BLaER1 treated with 17β-estradiol and CSF1 and Interleukin-3, amounts not matched to agents 10 nM and 100 nM (cell line): ENCODE measurements at regions not wholly inside any gene's neighbourhood (a gene's known extent, or its start where the extent isn't known, plus 50 kb on each side); places are given as distances from the start of the nearest gene placed in this dataset.
"Not testable (repeated sequence)": the region's sequence is repeated elsewhere in the genome, so short reads cannot be mapped to it uniquely, and the experiment has no call there.

Experiments
- H3K27ac ChIP-seq, 11 experiments: shearing (Covaris generic); formaldehyde crosslinking; 2 replicates each; pipeline ENCODE4 v1.8.1; 2022
- H3K27me3 ChIP-seq, 11 experiments: shearing (Covaris generic); formaldehyde crosslinking; 2 replicates each; pipeline ENCODE4 v1.8.1; 2022
- H3K36me3 ChIP-seq, 11 experiments: shearing (Covaris generic); formaldehyde crosslinking; 2 replicates each; pipeline ENCODE4 v1.8.1; 2022
- H3K4me1 ChIP-seq, 10 experiments: shearing (Covaris generic); formaldehyde crosslinking; 2 replicates each; pipeline ENCODE4 v1.8.1; 2022
- H3K4me2 ChIP-seq, 11 experiments: shearing (Covaris generic); formaldehyde crosslinking; 2 replicates each; pipeline ENCODE4 v1.8.1; 2022
- H3K4me3 ChIP-seq, 10 experiments: shearing (Covaris generic); formaldehyde crosslinking; 2 replicates each; pipeline ENCODE4 v1.8.1; 2022
- H3K9ac ChIP-seq, 11 experiments: shearing (Covaris generic); formaldehyde crosslinking; 2 replicates each; pipeline ENCODE4 v1.8.1; 2022
- H3K9me3 ChIP-seq, 11 experiments: shearing (Covaris generic); formaldehyde crosslinking; replicated peaks in 1 of 11; 2 replicates each; pipeline ENCODE4 v1.8.1; 2022
- H4K20me1 ChIP-seq, 11 experiments: shearing (Covaris generic); formaldehyde crosslinking; 2 replicates each; pipeline ENCODE4 v1.8.1; 2022
- Cebpa-rat ChIP-seq, 11 experiments: shearing (Covaris generic); IDR thresholded peaks; 2 replicates each; pipeline ENCODE4 v1.8.1; 2022

DNA sequence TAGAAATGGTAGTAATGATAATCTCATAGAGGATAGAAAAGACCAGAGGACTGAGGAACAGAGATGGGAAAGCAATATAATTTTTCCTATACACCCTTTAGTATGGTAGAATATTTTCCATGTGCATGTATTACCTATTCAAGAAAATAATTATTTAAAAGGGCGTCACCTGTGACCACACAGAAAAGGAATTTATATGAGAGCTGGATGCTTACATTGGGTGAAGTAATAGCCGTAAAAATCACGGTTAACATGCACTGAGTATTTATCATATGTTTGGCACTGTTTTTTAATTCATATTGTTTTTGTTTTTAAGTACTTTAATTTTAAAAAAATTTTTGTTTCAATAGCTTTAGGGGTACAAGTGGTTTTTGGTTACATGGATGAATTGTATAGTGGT, 195.1 kb downstream of the IPMK start:
- TF ChIP-seq Cebpa-rat (IDR thresholded peaks at IDR 0.05) = no peak
- no peak overlapping the region for H3K4me2 ChIP-seq
- H4K20me1 ChIP-seq = no peaks in the 10 kb centered on the region
- H3K27ac ChIP-seq = no peak overlapping the region
- no peaks in the 10 kb centered on the region for H3K27me3 ChIP-seq
- H3K4me3 ChIP-seq = no peak overlapping the region
- H3K9me3 ChIP-seq = no peaks in the 10 kb centered on the region
- H3K9ac ChIP-seq = no peak overlapping the region
- H3K4me1 ChIP-seq = 0 out of 20 replicates have a peak, but pooled peaks cover 0 to 6% (median 0%) of the 10 kb centered on the region in 10 experiments
- H3K36me3 ChIP-seq = no peaks in the 10 kb centered on the region

- no peaks in the 10 kb centered on the region for H3K36me3 ChIP-seq
- no peak overlapping the region for H3K4me3 ChIP-seq
- H3K4me2 ChIP-seq = no peak overlapping the region
- H4K20me1 ChIP-seq = no peaks in the 10 kb centered on the region
- 0 out of 20 replicates have a peak, but pooled peaks cover 0 to 6% (median 0%) of the 10 kb centered on the region in 10 experiments for H3K4me1 ChIP-seq
- H3K27me3 ChIP-seq = no peaks in the 10 kb centered on the region
- H3K27ac ChIP-seq = no peak overlapping the region
- H3K9ac ChIP-seq = no peak overlapping the region
- TF ChIP-seq Cebpa-rat (IDR thresholded peaks at IDR 0.05) = no peak
- no peaks in the 10 kb centered on the region for H3K9me3 ChIP-seq
Measured at GRCh38 chr10:58070956-58071355, 196.7 kb downstream of the IPMK start.

- no peak overlapping the region for H3K4me3 ChIP-seq
- no peak overlapping the region for H3K27ac ChIP-seq
- no peak for TF ChIP-seq Cebpa-rat (IDR thresholded peaks at IDR 0.05)
- H4K20me1 ChIP-seq = no peaks in the 10 kb centered on the region
- no peaks in the 10 kb centered on the region for H3K27me3 ChIP-seq
- H3K4me1 ChIP-seq = peaks cover 0 to 5% (median 3%) of the 10 kb centered on the region in 10 experiments; a peak in 8 of 20 replicates
- H3K9me3 ChIP-seq = no peaks in the 10 kb centered on the region
- H3K9ac ChIP-seq = no peak overlapping the region
- H3K4me2 ChIP-seq = no peak overlapping the region
- no peaks in the 10 kb centered on the region for H3K36me3 ChIP-seq
Measured at GRCh38 chr10:58068809-58069208, 198.9 kb downstream of the IPMK start.

- H4K20me1 ChIP-seq = no peaks in the 10 kb centered on the region
- H3K4me2 ChIP-seq = no peak overlapping the region
- no peak for TF ChIP-seq Cebpa-rat (IDR thresholded peaks at IDR 0.05)
- H3K27me3 ChIP-seq = no peaks in the 10 kb centered on the region
- no peak overlapping the region for H3K9ac ChIP-seq
- no peak overlapping the region for H3K27ac ChIP-seq
- no peak overlapping the region for H3K4me3 ChIP-seq
- peaks cover 0 to 18% (median 8%) of the 10 kb centered on the region in 10 experiments; a peak in 8 of 20 replicates for H3K4me1 ChIP-seq
- no peaks in the 10 kb centered on the region for H3K36me3 ChIP-seq
- no peaks in the 10 kb centered on the region for H3K9me3 ChIP-seq
Measured at GRCh38 chr10:58066979-58067378, 200.7 kb downstream of the IPMK start.

- Histone ChIP-seq H3K27me3 (no peaks in the 10 kb centered on the region), H3K4me3 (no peak overlapping the region), H4K20me1 (no peaks in the 10 kb centered on the region), H3K9me3 (peaks cover 0 to 3% (median 0%) of the 10 kb centered on the region in 11 experiments; a peak in 1 of 22 replicates), H3K4me1 (peaks cover 0 to 21% (median 8%) of the 10 kb centered on the region in 10 experiments; a peak in 8 of 20 replicates), H3K9ac (peak overlapping the region in 1 of 11 experiments; percentile 27; a peak in 1 of 22 replicates), H3K4me2 (no peak overlapping the region), H3K36me3 (no peaks in the 10 kb centered on the region), H3K27ac (no peak overlapping the region)
- no peak for TF ChIP-seq Cebpa-rat (IDR thresholded peaks at IDR 0.05)
Measured at GRCh38 chr10:58066126-58066525, 201.6 kb downstream of the IPMK start.

DNA sequence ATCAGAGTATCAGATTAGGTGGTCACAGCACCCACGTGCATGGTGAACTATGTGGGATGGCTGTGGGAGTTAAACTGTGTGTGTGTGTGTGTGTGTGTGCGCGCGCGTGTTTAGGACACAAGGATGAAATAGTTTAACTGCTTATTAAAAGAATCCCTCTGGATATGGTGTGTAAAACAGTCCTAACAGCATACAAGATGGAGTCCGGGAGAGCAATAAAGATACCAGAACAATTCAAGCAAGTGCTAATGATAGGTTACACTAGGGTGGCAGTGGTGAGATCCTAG, 202.2 kb downstream of the IPMK start:
- Histone ChIP-seq H3K4me1 (peaks cover 0 to 21% (median 8%) of the 10 kb centered on the region in 10 experiments; a peak in 8 of 20 replicates), H3K9me3 (peaks cover 0 to 5% (median 0%) of the 10 kb centered on the region in 11 experiments; a peak in 1 of 22 replicates), H3K4me3 (no peak overlapping the region), H3K27me3 (no peaks in the 10 kb centered on the region), H3K4me2 (no peak overlapping the region), H3K9ac (no peak overlapping the region; a peak in 1 of 22 replicates), H4K20me1 (no peaks in the 10 kb centered on the region), H3K36me3 (no peaks in the 10 kb centered on the region), H3K27ac (no peak overlapping the region)
- TF ChIP-seq Cebpa-rat (IDR thresholded peaks at IDR 0.05) = no peak

GRCh38 chr10:58064714-58065528, 202.8 kb downstream of the IPMK start:
- H3K9me3 ChIP-seq = peaks cover 0 to 5% (median 0%) of the 10 kb centered on the region in 11 experiments; a peak in 1 of 22 replicates
- no peak overlapping the region for H3K9ac ChIP-seq
- no peak for TF ChIP-seq Cebpa-rat (IDR thresholded peaks at IDR 0.05)
- H3K36me3 ChIP-seq = no peaks in the 10 kb centered on the region
- no peaks in the 10 kb centered on the region for H4K20me1 ChIP-seq
- no peak overlapping the region for H3K27ac ChIP-seq
- no peak overlapping the region for H3K4me3 ChIP-seq
- H3K4me1 ChIP-seq = peaks cover 0 to 21% (median 8%) of the 10 kb centered on the region in 10 experiments; a peak in 8 of 20 replicates
- no peaks in the 10 kb centered on the region for H3K27me3 ChIP-seq
- no peak overlapping the region for H3K4me2 ChIP-seq

- Histone ChIP-seq H3K27ac (0 out of 22 replicates have a peak overlapping the region, but pooled peaks of 1 of the 11 experiments have one; percentile 11), H4K20me1 (no peaks in the 10 kb centered on the region), H3K4me2 (peak overlapping the region in 4 of 11 experiments; percentile 4 to 38 (median 10); a peak in 6 of 22 replicates), H3K4me1 (peaks cover 0 to 21% (median 8%) of the 10 kb centered on the region in 10 experiments; a peak in 8 of 20 replicates), H3K4me3 (no peak overlapping the region), H3K9ac (no peak overlapping the region), H3K36me3 (no peaks in the 10 kb centered on the region), H3K9me3 (peaks cover 0 to 5% (median 0%) of the 10 kb centered on the region in 11 experiments; a peak in 1 of 22 replicates), H3K27me3 (no peaks in the 10 kb centered on the region)
- no peak for TF ChIP-seq Cebpa-rat (IDR thresholded peaks at IDR 0.05)
Measured at GRCh38 chr10:58063861-58064480, 203.7 kb downstream of the IPMK start.

GRCh38 chr10:58058683-58059082, 209.0 kb downstream of the IPMK start:
- not testable (repeated sequence) for H4K20me1 ChIP-seq, H3K4me2 ChIP-seq, H3K36me3 ChIP-seq, H3K9me3 ChIP-seq, H3K27ac ChIP-seq, H3K9ac ChIP-seq, H3K4me3 ChIP-seq, H3K27me3 ChIP-seq
- H3K4me1 ChIP-seq = peaks cover 0 to 15% (median 4%) of the 10 kb centered on the region in 10 experiments; a peak in 8 of 20 replicates
